NCI-H1694 treated with DMSO at 0.1 percent for 48 hours (cell line): ENCODE measurements at regions not wholly inside any gene's neighbourhood (a gene's known extent, or its start where the extent isn't known, plus 50 kb on each side); places are given as distances from the start of the nearest gene placed in this dataset.

Experiments
- DNase-seq: peaks from one replicate; lab custom pipeline; 2025; lab: John Stamatoyannopoulos, UW

GRCh38 chr14:89017417-89017816, 193.0 kb downstream of the TTC8 start:
- DNase-seq, result no peak

DNA sequence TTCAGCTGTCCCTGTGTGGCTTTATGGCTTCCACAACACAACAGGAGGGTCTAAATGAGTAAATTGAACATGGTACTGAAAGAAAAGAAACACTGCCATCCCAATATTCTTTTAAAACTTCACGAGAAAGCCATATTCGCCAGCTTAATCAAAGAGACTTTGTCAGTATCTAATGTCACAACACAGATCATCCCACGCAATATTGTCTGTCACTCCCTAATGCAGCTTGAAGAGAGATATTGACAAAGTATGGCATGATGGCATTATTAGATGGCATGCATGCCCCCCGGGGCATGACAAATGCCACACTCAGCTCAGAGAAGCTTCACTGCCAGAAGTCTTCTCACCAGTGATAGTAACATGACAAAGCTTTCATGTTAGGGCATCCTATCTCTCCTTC, 197.8 kb downstream of the TTC8 start:
- DNase-seq, result no peak

GRCh38 chr14:89024691-89025090, 200.2 kb downstream of the TTC8 start:
- no peak for DNase-seq

DNA sequence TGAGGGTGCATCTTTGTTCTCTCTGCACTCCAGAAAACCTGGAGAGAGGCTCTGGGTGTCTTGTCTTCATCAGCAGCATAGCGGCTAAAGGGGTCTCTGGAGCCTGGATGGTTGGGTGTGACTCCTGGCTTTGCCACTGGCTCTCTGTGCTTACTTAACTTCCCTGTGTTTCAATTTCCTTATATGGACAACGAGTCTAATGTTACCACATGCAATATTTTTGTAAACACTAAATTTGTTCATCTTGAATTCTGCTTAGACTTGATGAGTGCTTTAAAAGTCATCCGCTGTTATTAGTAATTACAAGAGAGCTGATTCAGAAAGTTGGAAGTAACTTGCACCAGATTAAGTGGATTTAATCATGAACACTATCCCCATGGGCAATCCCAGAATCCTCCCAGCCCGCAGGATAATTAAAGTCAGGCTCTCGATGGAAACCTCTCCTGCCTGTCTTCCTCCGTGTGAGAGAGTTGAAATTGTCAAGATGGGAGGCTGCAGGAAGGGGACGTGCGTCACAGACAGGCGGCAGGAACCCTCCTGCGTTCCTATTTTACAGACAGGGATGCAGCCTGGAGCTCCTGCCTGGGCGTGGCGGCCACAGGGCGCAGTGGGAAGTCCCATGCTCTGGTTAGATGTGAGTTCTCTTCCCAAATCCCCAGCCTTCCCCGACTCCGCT, 201.2 kb downstream of the TTC8 start:
- no peak for DNase-seq

- no peak for DNase-seq
These were observed 202.8 kb downstream of the TTC8 start for GRCh38 chr14:89027097-89027740.

GRCh38 chr14:89028462-89029134, 204.1 kb downstream of the TTC8 start:
- no peak for DNase-seq

DNA sequence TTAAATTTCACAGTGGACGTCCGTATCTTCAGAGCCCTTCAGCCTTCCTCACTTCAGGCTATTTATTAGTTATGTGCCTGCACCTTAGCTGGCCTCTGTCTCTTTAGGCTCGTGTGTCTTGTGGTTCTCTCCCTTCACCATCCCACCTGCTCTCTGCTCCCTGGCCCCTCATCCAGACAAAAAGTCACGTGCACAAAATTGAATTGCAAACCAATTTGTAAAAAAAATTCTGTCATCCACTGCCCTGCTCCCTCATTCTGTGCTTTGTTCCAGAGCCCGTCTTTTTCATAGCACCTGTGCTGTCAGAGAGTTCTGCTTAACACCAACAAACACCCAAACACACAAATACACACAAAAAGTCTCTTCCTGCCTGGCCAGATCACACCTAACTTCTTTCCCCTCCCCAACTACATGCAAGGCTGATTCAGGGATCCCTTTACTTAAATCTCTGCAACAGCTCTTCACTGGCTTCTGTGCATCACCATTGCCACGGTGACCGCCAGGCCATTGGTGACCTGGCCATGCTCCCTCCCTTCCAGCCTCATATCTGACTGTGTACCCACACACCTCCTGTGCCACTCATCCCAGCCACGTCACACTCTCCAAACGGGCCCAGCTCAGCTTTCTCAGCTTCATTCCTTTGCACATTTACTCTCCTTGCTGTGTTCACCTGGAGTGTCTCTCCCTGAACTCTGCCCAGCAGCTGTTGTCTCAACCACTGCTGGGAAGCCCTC, 205.7 kb downstream of the TTC8 start:
- no peak for DNase-seq

- DNase-seq, result no peak
These were observed 206.5 kb downstream of the TTC8 start for GRCh38 chr14:89030921-89031320.

DNA sequence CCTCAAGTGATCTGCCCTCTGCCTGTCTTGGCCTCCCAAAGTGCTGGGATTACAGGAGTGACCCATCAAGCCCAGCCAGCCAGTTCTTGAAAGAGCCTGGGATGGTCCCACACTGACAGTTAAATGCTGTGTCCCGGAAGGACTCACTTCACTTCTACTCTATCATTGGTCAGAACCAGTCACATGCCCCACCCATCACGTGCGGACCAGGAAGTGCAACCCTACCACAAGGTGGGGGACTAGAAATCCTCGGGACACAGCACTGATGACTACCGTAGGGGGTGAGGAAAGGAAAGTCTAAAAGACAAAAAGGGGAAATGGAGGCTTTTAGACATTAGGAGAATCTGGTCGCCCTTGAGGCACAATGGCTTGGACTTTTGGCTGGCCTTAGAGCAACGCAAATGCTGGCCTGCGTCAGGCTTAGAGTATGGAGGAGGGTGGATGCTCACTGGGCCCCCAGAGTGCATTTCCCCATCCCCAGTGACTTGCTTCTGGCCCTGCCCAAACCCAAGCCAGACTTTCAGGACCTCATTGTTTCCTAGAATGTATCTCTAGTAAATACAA, 207.7 kb downstream of the TTC8 start:
- DNase-seq, result no peak

DNA sequence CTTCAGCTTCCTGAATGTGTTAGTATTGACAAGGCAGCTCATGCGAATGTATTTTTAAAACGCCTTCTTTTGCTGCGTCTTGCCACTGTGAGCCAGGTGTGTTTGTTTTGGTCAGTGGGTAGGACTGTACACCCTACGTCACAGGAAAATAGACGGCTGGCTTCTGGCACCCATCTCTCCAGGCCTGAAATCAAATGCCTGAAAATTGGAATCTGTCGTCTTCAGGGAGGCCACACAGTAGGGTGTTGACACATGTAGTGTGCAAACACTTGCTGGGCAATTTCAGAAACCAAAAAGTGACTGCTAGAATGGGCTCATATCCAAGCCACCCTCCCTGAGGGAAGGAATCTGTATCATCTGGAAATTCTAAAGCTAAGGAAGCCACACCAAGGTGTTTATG, 209.3 kb downstream of the TTC8 start:
- no peak for DNase-seq

- DNase-seq, result no peak
These were observed 211.9 kb downstream of the TTC8 start for GRCh38 chr14:89036371-89036770.

- DNase-seq, result no peak
These were observed 212.6 kb downstream of the TTC8 start for GRCh38 chr14:89037065-89037464.

GRCh38 chr14:89040080-89040459, 215.6 kb downstream of the TTC8 start:
- DNase-seq, result no peak

GRCh38 chr14:89040460-89041256, 216.2 kb downstream of the TTC8 start:
- peak; percentile 92 for DNase-seq

DNA sequence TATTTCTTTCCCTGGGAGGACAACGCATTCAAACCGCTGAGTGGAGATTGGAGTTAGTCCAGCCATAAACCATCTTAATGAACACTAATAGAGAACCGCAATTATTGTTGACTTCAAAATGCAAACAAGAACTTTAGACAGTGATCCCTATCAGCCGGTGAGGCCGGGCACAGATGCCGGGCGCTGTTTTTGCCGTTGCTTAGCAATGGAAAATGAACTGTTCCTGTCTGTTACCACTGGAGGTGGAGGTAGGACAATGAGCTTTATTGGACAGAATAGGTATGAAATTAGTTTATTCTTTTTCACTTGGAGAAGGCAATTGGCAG, 216.8 kb downstream of the TTC8 start:
- DNase-seq, result peak; percentile 50

GRCh38 chr14:89042021-89042420, 217.6 kb downstream of the TTC8 start:
- no peak for DNase-seq

GRCh38 chr14:89053303-89053702, 228.9 kb downstream of the TTC8 start:
- DNase-seq, result no peak

- no peak for DNase-seq
These were observed 231.9 kb downstream of the TTC8 start for GRCh38 chr14:89056394-89056793.

DNA sequence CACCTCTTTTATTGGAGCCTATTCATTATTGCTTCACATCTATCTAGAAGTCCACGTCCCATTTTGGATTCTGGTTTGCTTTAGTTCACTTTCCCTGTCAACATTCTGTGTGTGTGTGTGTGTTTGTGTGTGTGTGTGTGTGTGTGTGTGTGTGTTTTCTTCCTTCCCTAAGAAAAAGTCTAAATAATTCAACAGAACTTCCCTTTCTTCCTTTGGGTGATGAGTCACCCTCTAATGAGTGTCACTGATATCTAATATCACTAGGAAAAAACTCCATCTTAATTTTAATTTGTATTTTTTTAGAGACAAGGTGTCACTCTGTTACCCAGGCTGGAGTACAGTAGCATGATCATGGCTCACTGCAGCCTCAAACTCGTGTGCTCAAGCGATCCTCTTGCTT, 234.2 kb downstream of the TTC8 start:
- DNase-seq, result no peak

- no peak for DNase-seq
These were observed 235.7 kb downstream of the TTC8 start for GRCh38 chr14:89060191-89060590.

DNA sequence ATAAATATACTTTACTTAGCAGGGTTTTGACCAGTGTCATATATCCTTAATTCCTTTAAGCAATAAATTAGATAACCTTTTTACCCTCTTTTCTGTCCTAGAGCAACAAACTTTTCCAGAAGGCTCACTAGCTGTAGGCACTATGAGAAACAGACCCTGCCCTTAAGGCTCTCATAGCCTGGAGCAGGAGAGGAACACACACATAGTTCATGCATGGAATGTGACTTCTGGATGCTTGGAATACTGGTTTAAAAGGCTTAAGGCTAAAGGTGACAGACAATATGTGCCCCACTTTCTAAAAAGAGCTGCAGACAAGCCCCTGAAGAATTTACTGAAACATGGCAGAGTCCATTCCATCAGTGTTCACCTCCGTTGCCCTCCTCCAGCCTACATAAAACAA, 237.2 kb downstream of the TTC8 start:
- no peak for DNase-seq

DNA sequence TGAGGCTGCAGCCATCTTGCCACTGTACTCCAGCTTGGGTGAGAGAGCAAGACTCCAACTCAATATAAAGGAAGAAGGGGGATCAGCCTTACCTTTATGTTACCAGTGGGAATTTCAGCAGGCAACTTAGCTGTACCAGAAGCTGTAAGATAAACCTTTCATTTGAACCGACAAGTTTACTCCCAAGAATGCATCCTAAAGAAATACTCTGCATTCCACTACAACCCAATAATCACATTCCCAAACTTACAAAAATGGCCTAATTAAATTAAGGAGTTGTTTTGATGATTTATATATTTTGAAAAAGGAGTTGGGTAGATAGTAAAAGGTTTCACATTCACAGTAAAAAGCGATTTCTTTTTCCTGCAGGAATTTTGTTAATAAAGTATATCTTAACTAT, 241.4 kb downstream of the TTC8 start:
- DNase-seq, result no peak
